ENCODE measurements at regions not wholly inside any gene's neighbourhood (a gene's known extent, or its start where the extent isn't known, plus 50 kb on each side); places are given as distances from the start of the nearest gene placed in this dataset.

DNA sequence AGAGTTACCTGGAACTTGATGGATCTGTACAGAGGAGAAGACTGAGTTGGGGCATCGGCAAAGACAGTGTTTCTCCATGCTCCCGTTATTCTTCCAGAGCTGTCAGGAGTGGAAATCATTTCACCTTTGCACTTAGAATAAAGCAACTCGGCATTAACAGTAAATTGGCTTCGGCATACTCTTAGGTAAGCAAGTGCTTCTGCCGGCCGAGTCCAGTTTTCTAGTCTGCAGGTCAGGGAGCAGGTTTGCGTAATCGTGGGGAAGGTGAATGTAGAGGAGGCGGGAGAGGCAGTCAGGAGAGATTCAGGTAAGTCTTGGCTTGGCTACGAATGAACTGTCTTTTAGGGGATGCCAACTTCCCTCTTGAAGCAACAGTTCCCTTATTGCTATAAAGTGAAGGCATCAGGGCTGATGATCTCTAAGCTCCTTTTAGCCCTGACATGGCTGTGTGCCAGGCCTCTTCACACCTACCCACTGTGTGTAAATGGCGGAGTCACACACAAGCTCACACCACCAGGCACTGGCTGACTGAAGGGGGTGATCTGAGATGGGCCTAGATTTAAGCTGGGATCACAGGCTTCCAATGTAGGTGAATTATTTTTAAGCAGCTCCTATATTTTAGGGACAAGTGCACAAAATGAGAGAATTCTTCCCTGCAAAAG, 127.1 kb downstream of the GATA3 start:
- TF ChIP-seq GATA1 (IDR thresholded peaks at IDR 0.05; ENCODE audit: low read depth, low read length), result no peak
- TF ChIP-seq POLR2A (IDR thresholded peaks at IDR 0.05; ENCODE audit: low read length), result no peak
- no peak for DNase-seq

DNA sequence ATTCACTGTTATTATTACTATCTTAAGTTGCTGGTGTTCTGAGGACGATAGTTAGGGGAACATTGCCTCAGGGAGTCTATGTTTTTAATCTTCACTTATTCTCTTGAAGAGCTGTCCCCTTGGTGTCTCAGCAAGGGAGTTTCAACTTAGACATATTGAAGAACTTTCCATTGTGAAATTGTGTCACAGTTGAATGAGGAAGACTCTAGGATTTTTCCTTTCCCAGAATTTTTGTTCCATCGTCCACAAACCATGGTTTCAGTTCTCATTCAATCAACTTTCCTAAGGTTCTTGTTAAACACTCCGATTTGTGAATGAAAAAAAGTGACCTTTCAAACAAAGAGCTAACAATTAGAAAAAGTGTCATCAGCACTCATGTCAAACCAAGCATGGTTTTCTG, 128.3 kb downstream of the GATA3 start:
- DNase-seq, result no peak
- no peak for TF ChIP-seq GATA1 (IDR thresholded peaks at IDR 0.05; ENCODE audit: low read depth, low read length)
- no peak for TF ChIP-seq POLR2A (IDR thresholded peaks at IDR 0.05; ENCODE audit: low read length)

- no peak for TF ChIP-seq GATA1 (IDR thresholded peaks at IDR 0.05; ENCODE audit: low read depth, low read length)
- TF ChIP-seq POLR2A (IDR thresholded peaks at IDR 0.05; ENCODE audit: low read length), result no peak
- no peak for DNase-seq
Measured at GRCh38 chr10:8183241-8183704, 128.8 kb downstream of the GATA3 start.

DNA sequence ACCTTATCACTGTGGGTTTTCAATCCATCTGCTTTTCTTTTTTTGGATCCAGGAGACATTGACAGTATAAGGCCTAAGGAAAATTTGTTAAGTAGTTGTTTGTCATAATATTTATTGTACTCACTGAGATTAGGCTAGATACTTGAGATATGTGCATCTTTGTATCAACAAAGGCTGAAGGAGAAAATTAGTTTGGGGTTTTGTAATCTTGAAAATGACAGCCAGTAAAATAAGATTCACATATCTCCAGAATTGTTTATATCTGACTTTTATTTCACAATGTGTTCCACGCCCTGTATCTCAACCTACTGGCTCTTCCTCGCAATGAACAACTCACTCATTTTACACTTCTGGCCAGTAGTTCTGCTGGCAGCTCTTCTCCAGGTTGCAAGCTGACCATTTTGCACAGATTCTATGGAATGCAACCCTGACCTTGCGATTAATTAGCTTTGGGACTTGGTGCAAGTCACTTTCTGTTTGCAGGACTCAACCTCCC, 132.7 kb downstream of the GATA3 start:
- no peak for DNase-seq
- TF ChIP-seq GATA1 (IDR thresholded peaks at IDR 0.05; ENCODE audit: low read depth, low read length) (no peak), POLR2A (IDR thresholded peaks at IDR 0.05; ENCODE audit: low read length) (no peak)

GRCh38 chr10:8189458-8189857, 135.0 kb downstream of the GATA3 start:
- TF ChIP-seq GATA1 (IDR thresholded peaks at IDR 0.05; ENCODE audit: low read depth, low read length) (no peak), POLR2A (IDR thresholded peaks at IDR 0.05; ENCODE audit: low read length) (no peak)
- DNase-seq, result no peak

DNA sequence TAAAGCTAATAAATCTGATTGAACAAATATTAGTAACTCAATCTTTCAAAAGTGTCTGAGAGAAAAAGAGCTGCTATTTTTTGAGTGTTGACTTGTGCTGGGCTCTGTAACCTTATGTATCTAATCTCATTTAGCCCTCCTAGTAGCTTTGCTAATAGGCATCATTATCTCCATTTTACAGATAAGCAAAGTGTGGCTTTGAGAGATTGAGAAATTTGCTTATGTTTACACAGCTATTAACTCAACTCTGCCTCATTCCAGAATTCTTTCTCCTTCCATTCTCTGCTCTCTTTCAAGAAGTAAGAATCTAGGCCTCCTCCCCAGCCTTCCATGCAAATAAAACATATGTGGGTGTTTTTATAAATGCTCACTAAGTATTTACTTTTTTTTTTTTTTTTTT, 137.8 kb downstream of the GATA3 start:
- TF ChIP-seq POLR2A (IDR thresholded peaks at IDR 0.05; ENCODE audit: low read length), result no peak
- TF ChIP-seq GATA1 (IDR thresholded peaks at IDR 0.05; ENCODE audit: low read depth, low read length), result no peak
- no peak for DNase-seq

- DNase-seq, result no peak
- TF ChIP-seq GATA1 (IDR thresholded peaks at IDR 0.05; ENCODE audit: low read depth, low read length) (no peak), POLR2A (IDR thresholded peaks at IDR 0.05; ENCODE audit: low read length) (no peak)
Measured at GRCh38 chr10:8193546-8193945, 139.1 kb downstream of the GATA3 start.

- DNase-seq, result no peak
- no peak for TF ChIP-seq GATA1 (IDR thresholded peaks at IDR 0.05; ENCODE audit: low read depth, low read length)
- TF ChIP-seq POLR2A (IDR thresholded peaks at IDR 0.05; ENCODE audit: low read length), result no peak
Measured at GRCh38 chr10:8194050-8194449, 139.6 kb downstream of the GATA3 start.

- no peak for DNase-seq
- TF ChIP-seq GATA1 (IDR thresholded peaks at IDR 0.05; ENCODE audit: low read depth, low read length) (no peak), POLR2A (IDR thresholded peaks at IDR 0.05; ENCODE audit: low read length) (no peak)
Measured at GRCh38 chr10:8206882-8207281, 152.4 kb downstream of the GATA3 start.

- no peak for DNase-seq
- TF ChIP-seq POLR2A (IDR thresholded peaks at IDR 0.05; ENCODE audit: low read length) (no peak), GATA1 (IDR thresholded peaks at IDR 0.05; ENCODE audit: low read depth, low read length) (no peak)
Measured at GRCh38 chr10:8211631-8212030, 157.1 kb downstream of the GATA3 start.

DNA sequence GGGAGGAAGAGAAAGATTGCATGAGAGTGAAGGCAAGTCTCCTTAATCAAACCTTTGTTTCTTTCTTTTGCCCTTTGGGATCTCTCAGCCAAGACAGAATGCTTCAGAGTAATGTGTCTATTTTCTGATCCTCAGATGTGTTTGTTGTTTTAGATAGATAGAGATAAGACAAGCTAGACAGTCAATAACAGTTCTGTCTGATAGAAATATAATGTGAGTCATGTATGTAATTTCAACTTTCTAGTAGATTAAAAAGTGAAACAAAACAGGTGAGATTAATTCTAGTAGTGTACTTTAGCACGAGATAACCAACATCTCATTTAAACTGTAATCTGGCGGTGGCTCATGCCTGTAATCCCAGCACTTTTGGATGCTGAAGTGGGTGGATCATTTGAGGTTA, 159.2 kb downstream of the GATA3 start:
- TF ChIP-seq GATA1 (IDR thresholded peaks at IDR 0.05; ENCODE audit: low read depth, low read length), result no peak
- DNase-seq, result no peak

DNA sequence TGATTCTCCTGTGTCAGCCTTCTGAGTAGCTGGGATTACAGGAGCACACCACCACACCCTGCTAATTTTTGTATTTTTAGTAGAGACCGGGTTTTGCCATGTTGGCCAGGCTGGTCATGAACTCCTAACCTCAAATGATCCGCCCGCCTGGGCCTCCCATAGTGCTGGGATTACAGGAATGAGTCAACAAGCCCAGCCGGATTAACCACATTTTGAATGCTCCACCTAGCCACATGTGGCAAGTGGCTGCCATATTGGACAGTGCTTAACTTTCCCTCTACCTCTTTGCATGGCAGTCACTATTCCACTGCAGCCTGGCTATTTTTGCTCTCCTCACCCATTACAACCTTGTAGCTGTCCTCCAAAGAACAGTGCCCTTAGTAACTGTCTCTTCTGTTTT, 160.1 kb downstream of the GATA3 start:
- no peak for DNase-seq
- TF ChIP-seq POLR2A (IDR thresholded peaks at IDR 0.05; ENCODE audit: low read length), result no peak
- no peak for TF ChIP-seq GATA1 (IDR thresholded peaks at IDR 0.05; ENCODE audit: low read depth, low read length)

DNA sequence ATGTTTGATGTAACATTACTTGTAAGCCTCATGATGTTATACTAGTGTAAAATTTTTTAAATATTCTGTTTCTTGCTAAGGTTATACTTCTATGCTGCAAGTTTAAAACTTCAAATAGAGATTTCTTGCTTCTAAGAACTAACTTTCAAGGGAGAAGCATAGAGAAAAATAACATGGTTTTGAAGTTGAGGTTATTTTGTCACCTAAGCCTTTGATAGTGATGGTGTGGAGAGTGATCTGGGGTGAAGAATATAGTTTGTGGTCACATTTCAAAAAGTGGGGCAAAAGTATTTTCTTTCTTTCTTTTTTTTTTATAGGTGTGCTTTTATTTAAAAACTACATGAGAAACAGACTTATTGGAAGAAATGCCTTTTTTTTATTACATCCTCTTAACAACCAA, 162.4 kb downstream of the GATA3 start:
- no peak for DNase-seq
- no peak for TF ChIP-seq GATA1 (IDR thresholded peaks at IDR 0.05; ENCODE audit: low read depth, low read length)
- no peak for TF ChIP-seq POLR2A (IDR thresholded peaks at IDR 0.05; ENCODE audit: low read length)

GRCh38 chr10:8221451-8221850, 167.0 kb downstream of the GATA3 start:
- DNase-seq, result no peak
- TF ChIP-seq GATA1 (IDR thresholded peaks at IDR 0.05; ENCODE audit: low read depth, low read length) (no peak), POLR2A (IDR thresholded peaks at IDR 0.05; ENCODE audit: low read length) (no peak)

- no peak for DNase-seq
- TF ChIP-seq GATA1 (IDR thresholded peaks at IDR 0.05; ENCODE audit: low read depth, low read length) (no peak), POLR2A (IDR thresholded peaks at IDR 0.05; ENCODE audit: low read length) (no peak)
Measured at GRCh38 chr10:8224591-8224990, 170.1 kb downstream of the GATA3 start.
